Glutamatergic neuron (in vitro differentiated cells): ENCODE measurements at regions not wholly inside any gene's neighbourhood (a gene's known extent, or its start where the extent isn't known, plus 50 kb on each side); places are given as distances from the start of the nearest gene placed in this dataset.

Experiments
- DNase-seq: peaks from one replicate; pipeline ENCODE4 v3.0.0; 2022
- H3K27ac Mint-ChIP-seq: one replicate; pipeline ENCODE4 v1.8.0; 2020; ENCODE audit warnings: mild to moderate bottlenecking, mixed read lengths, inconsistent platforms; ENCODE audit not compliant: unreplicated experiment
- H3K27me3 Mint-ChIP-seq: one replicate; pipeline ENCODE4 v1.8.0; 2020; ENCODE audit warnings: mild to moderate bottlenecking, moderate library complexity, mixed read lengths, inconsistent platforms; ENCODE audit not compliant: unreplicated experiment
- H3K36me3 Mint-ChIP-seq: one replicate; pipeline ENCODE4 v1.8.0; 2020; ENCODE audit warnings: mild to moderate bottlenecking, mixed read lengths, inconsistent platforms; ENCODE audit not compliant: unreplicated experiment
- H3K4me1 Mint-ChIP-seq: one replicate; pipeline ENCODE4 v1.8.0; 2020; ENCODE audit warnings: mild to moderate bottlenecking, low read depth, mixed read lengths, inconsistent platforms; ENCODE audit not compliant: unreplicated experiment
- H3K4me3 Mint-ChIP-seq: one replicate; pipeline ENCODE4 v1.8.0; 2020; ENCODE audit warnings: mild to moderate bottlenecking, mixed read lengths, inconsistent platforms; ENCODE audit not compliant: unreplicated experiment
- H3K9me3 Mint-ChIP-seq: one replicate; pipeline ENCODE4 v1.8.0; 2020; ENCODE audit warnings: mild to moderate bottlenecking, moderate library complexity, mixed read lengths, inconsistent platforms; ENCODE audit not compliant: unreplicated experiment
- CTCF ChIP-seq: fragments of 200-600 bp; sonication (generic); IDR thresholded peaks from one replicate; pipeline ENCODE4 v1.5.0; 2021; ENCODE audit not compliant: partially characterized antibody, unreplicated experiment

- no peak for DNase-seq
- Mint-ChIP-seq H3K36me3 (no peaks in the 10 kb centered on the region), H3K9me3 (no peaks in the 10 kb centered on the region), H3K27ac (peak overlapping the region; percentile 59), H3K4me3 (no peak overlapping the region), H3K4me1 (peaks cover 16% of the 10 kb centered on the region), H3K27me3 (peaks cover 3% of the 10 kb centered on the region)
- TF ChIP-seq CTCF: no peak
These were observed 154.8 kb downstream of the SALL1 start for GRCh38 chr16:50996166-50996829.

- Mint-ChIP-seq H3K27ac (no peak overlapping the region), H3K4me3 (no peak overlapping the region), H3K36me3 (peaks cover 2% of the 10 kb centered on the region), H3K4me1 (peaks cover 16% of the 10 kb centered on the region), H3K9me3 (no peaks in the 10 kb centered on the region), H3K27me3 (peaks cover 3% of the 10 kb centered on the region)
- no peak for DNase-seq
- no peak for TF ChIP-seq CTCF
These were observed 156.1 kb downstream of the SALL1 start for GRCh38 chr16:50994995-50995394.

- Mint-ChIP-seq H3K36me3 (peaks cover 9% of the 10 kb centered on the region), H3K27me3 (peaks cover 3% of the 10 kb centered on the region), H3K4me1 (peaks cover 10% of the 10 kb centered on the region), H3K4me3 (no peak overlapping the region), H3K27ac (no peak overlapping the region), H3K9me3 (peaks cover 2% of the 10 kb centered on the region)
- TF ChIP-seq CTCF: no peak
- DNase-seq: no peak
These were observed 158.6 kb downstream of the SALL1 start for GRCh38 chr16:50992350-50993032.

GRCh38 chr16:50991436-50991835 lies 159.6 kb downstream of the SALL1 start:
- Mint-ChIP-seq H3K27me3 (peaks cover 5% of the 10 kb centered on the region), H3K4me3 (no peak overlapping the region), H3K27ac (no peak overlapping the region), H3K9me3 (peaks cover 5% of the 10 kb centered on the region), H3K36me3 (peaks cover 10% of the 10 kb centered on the region), H3K4me1 (peaks cover 2% of the 10 kb centered on the region)
- TF ChIP-seq CTCF: no peak
- no peak for DNase-seq

- Mint-ChIP-seq H3K9me3 (peaks cover 5% of the 10 kb centered on the region), H3K4me1 (peaks cover under 1% of the 10 kb centered on the region), H3K27me3 (peaks cover 5% of the 10 kb centered on the region), H3K36me3 (peaks cover 10% of the 10 kb centered on the region), H3K27ac (no peak overlapping the region), H3K4me3 (no peak overlapping the region)
- no peak for TF ChIP-seq CTCF
- DNase-seq: no peak
These were observed 160.1 kb downstream of the SALL1 start for GRCh38 chr16:50991006-50991405.
